HFFc6 (cell line): ENCODE measurements at regions not wholly inside any gene's neighbourhood (a gene's known extent, or its start where the extent isn't known, plus 50 kb on each side); places are given as distances from the start of the nearest gene placed in this dataset.
A peak's percentile ranks its signal among the peaks of the same experiment; 100 is the strongest.

Experiments used
- DNase-seq: peaks from one replicate; pipeline ENCODE4 v3.0.0-alpha.2; 2018
- H3K27ac Mint-ChIP-seq: 2 replicates; pipeline ENCODE4 v1.8.0; 2020; ENCODE audit warnings: mild to moderate bottlenecking, mixed read lengths
- H3K27me3 Mint-ChIP-seq: 2 replicates; pipeline ENCODE4 v1.8.0; 2021; ENCODE audit warnings: mild to moderate bottlenecking, moderate library complexity, mixed read lengths; ENCODE audit not compliant: insufficient read depth
- H3K36me3 Mint-ChIP-seq: 2 replicates; pipeline ENCODE4 v1.8.0; 2021; ENCODE audit warnings: low read depth, mixed read lengths
- H3K4me1 Mint-ChIP-seq: 2 replicates; pipeline ENCODE4 v1.8.0; 2020; ENCODE audit warnings: low read depth, mixed read lengths
- H3K4me3 Mint-ChIP-seq: 2 replicates; pipeline ENCODE4 v1.8.0; 2020; ENCODE audit warnings: mild to moderate bottlenecking, moderate library complexity, mixed read lengths
- H3K9me3 Mint-ChIP-seq: 2 replicates; pipeline ENCODE4 v1.8.0; 2020; ENCODE audit warnings: mild to moderate bottlenecking, mixed read lengths
- TF ChIP-seq, protein P1 (sequence below): fragments of 200-600 bp; sonication (generic); IDR thresholded peaks from 2 replicates; pipeline ENCODE4 v1.5.0; 2021; ENCODE audit warnings: antibody characterized with exemption, mild to moderate bottlenecking

DNA sequence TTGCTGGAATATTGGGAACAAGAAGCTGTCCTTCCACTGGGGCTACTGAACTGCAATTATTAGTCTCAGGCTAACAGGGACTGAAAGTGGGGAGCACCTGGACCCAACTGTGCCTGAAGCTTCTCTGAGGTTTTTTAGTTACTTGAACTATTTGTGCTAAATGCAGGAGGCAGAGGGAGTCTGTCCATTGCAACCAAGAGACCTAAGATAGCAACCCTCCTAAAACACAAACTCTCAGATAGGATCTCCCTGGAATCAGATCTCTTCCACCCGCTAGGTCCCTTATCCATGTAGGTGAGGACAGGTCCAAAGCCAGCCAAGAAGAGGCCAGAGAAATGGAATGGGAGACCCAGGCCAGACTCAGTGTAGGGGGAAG is 58.1 kb downstream of the NCOR2 start:
- Mint-ChIP-seq H3K36me3 (peaks cover 6% of the 10 kb centered on the region; the same call in 1 of the 2 replicates), H3K27ac (peak overlapping the region; percentile 73), H3K27me3 (no peaks in the 10 kb centered on the region; the same call in 1 of the 2 replicates), H3K4me3 (no peak overlapping the region; the same call in 1 of the 2 replicates), H3K9me3 (no peaks in the 10 kb centered on the region), H3K4me1 (peaks cover 89% of the 10 kb centered on the region)
- TF ChIP-seq, protein P1, sequence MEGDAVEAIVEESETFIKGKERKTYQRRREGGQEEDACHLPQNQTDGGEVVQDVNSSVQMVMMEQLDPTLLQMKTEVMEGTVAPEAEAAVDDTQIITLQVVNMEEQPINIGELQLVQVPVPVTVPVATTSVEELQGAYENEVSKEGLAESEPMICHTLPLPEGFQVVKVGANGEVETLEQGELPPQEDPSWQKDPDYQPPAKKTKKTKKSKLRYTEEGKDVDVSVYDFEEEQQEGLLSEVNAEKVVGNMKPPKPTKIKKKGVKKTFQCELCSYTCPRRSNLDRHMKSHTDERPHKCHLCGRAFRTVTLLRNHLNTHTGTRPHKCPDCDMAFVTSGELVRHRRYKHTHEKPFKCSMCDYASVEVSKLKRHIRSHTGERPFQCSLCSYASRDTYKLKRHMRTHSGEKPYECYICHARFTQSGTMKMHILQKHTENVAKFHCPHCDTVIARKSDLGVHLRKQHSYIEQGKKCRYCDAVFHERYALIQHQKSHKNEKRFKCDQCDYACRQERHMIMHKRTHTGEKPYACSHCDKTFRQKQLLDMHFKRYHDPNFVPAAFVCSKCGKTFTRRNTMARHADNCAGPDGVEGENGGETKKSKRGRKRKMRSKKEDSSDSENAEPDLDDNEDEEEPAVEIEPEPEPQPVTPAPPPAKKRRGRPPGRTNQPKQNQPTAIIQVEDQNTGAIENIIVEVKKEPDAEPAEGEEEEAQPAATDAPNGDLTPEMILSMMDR, result no peak
- DNase-seq, result no peak

GRCh38 chr12:124508381-124509079 is 58.9 kb downstream of the NCOR2 start:
- Mint-ChIP-seq H3K27ac (peak overlapping the region; percentile 20), H3K4me1 (peaks cover 86% of the 10 kb centered on the region), H3K36me3 (peaks cover 8% of the 10 kb centered on the region), H3K4me3 (peak overlapping the region; percentile 18), H3K27me3 (no peaks in the 10 kb centered on the region; the same call in 1 of the 2 replicates), H3K9me3 (no peaks in the 10 kb centered on the region)
- DNase-seq, result peak; percentile 18
- TF ChIP-seq, protein P1, result no peak

DNA sequence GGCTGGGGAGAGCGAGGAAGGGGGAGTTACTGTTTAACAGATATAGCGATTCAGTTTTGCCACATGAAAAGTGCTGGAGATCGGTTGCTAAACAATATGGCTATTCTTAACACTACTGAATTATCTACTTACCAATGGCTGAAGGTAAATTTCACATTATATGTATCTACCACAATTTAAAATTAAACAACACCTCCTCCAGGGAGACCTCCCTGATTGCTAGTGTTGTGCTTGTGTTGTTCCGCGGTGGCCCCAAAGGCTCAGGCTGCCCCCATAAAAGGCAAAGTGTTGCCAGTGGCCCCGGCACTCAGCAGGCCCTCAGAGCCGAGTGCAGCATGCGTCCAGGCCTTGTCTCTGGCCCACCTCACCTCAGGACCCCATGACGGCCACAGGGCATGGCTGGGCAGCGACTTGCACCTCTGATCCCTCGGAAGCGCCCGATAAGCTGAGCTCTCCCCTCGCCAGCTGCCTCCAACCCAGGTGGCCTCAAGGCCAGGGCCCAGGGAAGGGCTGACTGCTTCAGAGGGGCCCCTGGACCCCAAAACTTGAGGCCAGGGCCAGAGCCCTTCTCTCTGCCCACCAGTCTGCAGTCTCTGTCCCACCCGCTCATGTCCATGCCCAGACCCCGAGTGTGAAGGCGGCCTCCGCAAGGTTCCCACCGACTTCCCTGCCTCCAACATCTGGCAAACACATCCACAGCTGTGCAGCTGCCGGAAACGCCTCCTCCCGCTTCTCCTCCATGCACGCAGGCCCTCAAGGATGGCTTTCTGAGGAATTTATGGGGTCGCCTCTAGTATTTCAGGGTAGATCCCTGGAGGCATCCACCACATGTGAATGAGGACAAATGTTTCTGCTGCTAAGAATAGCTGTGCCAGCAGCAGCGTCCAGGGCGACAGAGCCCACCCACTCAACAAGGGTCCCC is 60.0 kb downstream of the NCOR2 start:
- H3K4me1 Mint-ChIP-seq, result peaks cover 81% of the 10 kb centered on the region
- peak overlapping the region; percentile 74 for H3K4me3 Mint-ChIP-seq
- H3K27ac Mint-ChIP-seq, result peak overlapping the region; percentile 82

DNA sequence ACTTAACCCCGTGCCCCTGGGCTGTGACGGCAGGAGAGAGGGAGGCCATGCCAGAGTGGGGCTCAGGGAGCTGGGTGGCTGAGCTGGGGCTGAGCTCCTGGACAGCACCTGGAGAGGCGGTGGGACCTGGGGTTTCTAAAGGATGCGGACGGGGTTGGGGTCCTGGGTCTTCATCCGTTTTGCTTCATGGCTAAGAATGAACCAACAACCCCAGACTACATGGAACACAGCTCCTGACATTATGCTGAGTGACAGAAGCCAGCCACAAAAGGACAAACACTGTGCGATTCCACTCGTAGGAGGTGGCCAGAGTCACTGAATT is 60.6 kb downstream of the NCOR2 start:
- Mint-ChIP-seq H3K4me1 (peaks cover 81% of the 10 kb centered on the region), H3K36me3 (peaks cover 7% of the 10 kb centered on the region), H3K27me3 (no peaks in the 10 kb centered on the region; the same call in 1 of the 2 replicates), H3K27ac (peak overlapping the region; percentile 82), H3K4me3 (peak overlapping the region; percentile 74), H3K9me3 (no peaks in the 10 kb centered on the region)
- TF ChIP-seq, protein P1, result no peak
- no peak for DNase-seq

More for the DNA sequence above, 60.0 kb downstream of the NCOR2 start:
- Mint-ChIP-seq H3K27me3 (no peaks in the 10 kb centered on the region; the same call in 1 of the 2 replicates), H3K9me3 (no peaks in the 10 kb centered on the region), H3K36me3 (peaks cover 12% of the 10 kb centered on the region)
- TF ChIP-seq, protein P1, result no peak
- DNase-seq, result no peak

- peaks cover 84% of the 10 kb centered on the region for H3K4me1 Mint-ChIP-seq
- TF ChIP-seq, protein P1, result no peak
- peaks cover 7% of the 10 kb centered on the region for H3K36me3 Mint-ChIP-seq
- H3K27ac Mint-ChIP-seq, result peak overlapping the region; percentile 82
- no peak for DNase-seq
- peak overlapping the region; percentile 74 for H3K4me3 Mint-ChIP-seq
- H3K9me3 Mint-ChIP-seq, result no peaks in the 10 kb centered on the region; the same call in 1 of the 2 replicates
- no peaks in the 10 kb centered on the region; the same call in 1 of the 2 replicates for H3K27me3 Mint-ChIP-seq
Observed at GRCh38 chr12:124506145-124506831, 61.1 kb downstream of the NCOR2 start.
